ENCODE measurements at regions not wholly inside any gene's neighbourhood (a gene's known extent, or its start where the extent isn't known, plus 50 kb on each side); places are given as distances from the start of the nearest gene placed in this dataset.

DNA sequence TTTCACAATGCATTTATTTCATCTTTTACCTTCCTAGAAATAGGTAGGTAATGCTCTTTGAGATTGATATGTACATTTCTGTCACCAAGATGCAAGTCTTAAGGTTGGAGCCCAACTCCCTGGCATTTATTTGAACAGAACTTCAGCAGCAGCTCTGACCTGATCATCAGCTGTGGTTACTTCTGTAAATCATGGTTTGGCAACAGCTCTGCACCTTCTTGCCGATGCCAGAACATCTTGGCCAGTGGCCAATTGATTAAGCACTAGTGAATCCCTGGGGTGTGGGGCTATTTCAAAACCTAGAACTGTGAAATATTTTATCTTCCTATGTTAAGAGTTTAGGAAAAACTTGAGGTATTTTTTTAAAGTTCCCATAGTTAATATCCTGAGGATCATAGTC is 124.8 kb upstream of the NYAP2 start:
- TF ChIP-seq EP300 (IDR thresholded peaks at IDR 0.05) (no peak), POLR2A (IDR thresholded peaks at IDR 0.05) (no peak)

Measured in upper lobe of left lung (tissue), 4 donors.